ENCODE measurements at regions not wholly inside any gene's neighbourhood (a gene's known extent, or its start where the extent isn't known, plus 50 kb on each side); places are given as distances from the start of the nearest gene placed in this dataset.

- DNase-seq (ENCODE audit: low spot score) = no peak
- Mint-ChIP-seq H3K27me3 (ENCODE audit: unreplicated experiment) (no peaks in the 10 kb centered on the region), H3K36me3 (ENCODE audit: low read depth, unreplicated experiment) (no peaks in the 10 kb centered on the region), H3K9me3 (ENCODE audit: unreplicated experiment) (no peaks in the 10 kb centered on the region), H3K27ac (ENCODE audit: unreplicated experiment) (no peak overlapping the region), H3K4me1 (ENCODE audit: unreplicated experiment) (peaks cover 3% of the 10 kb centered on the region), H3K4me3 (ENCODE audit: unreplicated experiment) (no peak overlapping the region)
- TF ChIP-seq CTCF (IDR thresholded peaks at IDR 0.05; ENCODE audit: unreplicated experiment) = no peak
Observed at GRCh38 chr6:48835421-48835958, 627.6 kb downstream of the MMUT start.

- no peak for TF ChIP-seq CTCF (IDR thresholded peaks at IDR 0.05; ENCODE audit: unreplicated experiment)
- no peaks in the 10 kb centered on the region for H3K9me3 Mint-ChIP-seq (ENCODE audit: unreplicated experiment)
- no peak overlapping the region for H3K4me3 Mint-ChIP-seq (ENCODE audit: unreplicated experiment)
- H3K4me1 Mint-ChIP-seq (ENCODE audit: unreplicated experiment) = peaks cover 3% of the 10 kb centered on the region
- no peak overlapping the region for H3K27ac Mint-ChIP-seq (ENCODE audit: unreplicated experiment)
- H3K27me3 Mint-ChIP-seq (ENCODE audit: unreplicated experiment) = no peaks in the 10 kb centered on the region
- H3K36me3 Mint-ChIP-seq (ENCODE audit: low read depth, unreplicated experiment) = no peaks in the 10 kb centered on the region
- no peak for DNase-seq (ENCODE audit: low spot score)
Observed at GRCh38 chr6:48834706-48835105, 628.3 kb downstream of the MMUT start.

GRCh38 chr6:48833916-48834315 lies 629.1 kb downstream of the MMUT start:
- Mint-ChIP-seq H3K36me3 (ENCODE audit: low read depth, unreplicated experiment) (no peaks in the 10 kb centered on the region), H3K27me3 (ENCODE audit: unreplicated experiment) (no peaks in the 10 kb centered on the region), H3K4me1 (ENCODE audit: unreplicated experiment) (peaks cover 3% of the 10 kb centered on the region), H3K4me3 (ENCODE audit: unreplicated experiment) (no peak overlapping the region), H3K9me3 (ENCODE audit: unreplicated experiment) (no peaks in the 10 kb centered on the region), H3K27ac (ENCODE audit: unreplicated experiment) (no peak overlapping the region)
- no peak for DNase-seq (ENCODE audit: low spot score)
- TF ChIP-seq CTCF (IDR thresholded peaks at IDR 0.05; ENCODE audit: unreplicated experiment) = no peak

- no peak for DNase-seq (ENCODE audit: low spot score)
- no peak overlapping the region for H3K27ac Mint-ChIP-seq (ENCODE audit: unreplicated experiment)
- no peak overlapping the region for H3K4me3 Mint-ChIP-seq (ENCODE audit: unreplicated experiment)
Observed at GRCh38 chr6:48826901-48827701, 636.0 kb downstream of the MMUT start.

More at GRCh38 chr6:48826901-48827701, 636.0 kb downstream of the MMUT start:
- TF ChIP-seq CTCF (IDR thresholded peaks at IDR 0.05; ENCODE audit: unreplicated experiment) = no peak
- no peaks in the 10 kb centered on the region for H3K9me3 Mint-ChIP-seq (ENCODE audit: unreplicated experiment)
- no peaks in the 10 kb centered on the region for H3K4me1 Mint-ChIP-seq (ENCODE audit: unreplicated experiment)
- H3K27me3 Mint-ChIP-seq (ENCODE audit: unreplicated experiment) = no peaks in the 10 kb centered on the region
- H3K36me3 Mint-ChIP-seq (ENCODE audit: low read depth, unreplicated experiment) = no peaks in the 10 kb centered on the region
